GM21737 (cell line): ENCODE measurements at regions not wholly inside any gene's neighbourhood (a gene's known extent, or its start where the extent isn't known, plus 50 kb on each side); places are given as distances from the start of the nearest gene placed in this dataset.
A peak's percentile ranks its signal among the peaks of the same experiment; 100 is the strongest.
"Not testable (repeated sequence)": the region's sequence is repeated elsewhere in the genome, so short reads cannot be mapped to it uniquely, and the experiment has no call there.

Source experiments
- ATAC-seq: cut with Tn5 transposase; IDR thresholded peaks from one replicate; pipeline ENCODE4 v1.9.1; 2021; ENCODE audit warnings: mild to moderate bottlenecking, moderate library complexity; ENCODE audit not compliant: unreplicated experiment

- no peak for ATAC-seq
These were observed 57.9 kb downstream of the FANCF start for GRCh38 chr11:22567759-22568158.

GRCh38 chr11:22566293-22566692, 59.3 kb downstream of the FANCF start:
- no peak for ATAC-seq

- no peak for ATAC-seq
These were observed 64.3 kb downstream of the FANCF start for GRCh38 chr11:22561283-22561682.

GRCh38 chr11:22559416-22559815, 66.2 kb downstream of the FANCF start:
- ATAC-seq = no peak

- ATAC-seq = no peak
These were observed 67.0 kb downstream of the FANCF start for GRCh38 chr11:22558664-22559063.

GRCh38 chr11:22556381-22556780, 69.2 kb downstream of the FANCF start:
- no peak for ATAC-seq

GRCh38 chr11:22555881-22556280, 69.7 kb downstream of the FANCF start:
- ATAC-seq = no peak

GRCh38 chr11:22554221-22554620, 71.4 kb downstream of the FANCF start:
- peak; percentile 84 for ATAC-seq

GRCh38 chr11:22552885-22553284, 72.7 kb downstream of the FANCF start:
- no peak for ATAC-seq

GRCh38 chr11:22546746-22547145, 78.9 kb downstream of the FANCF start:
- ATAC-seq = no peak

- no peak for ATAC-seq
These were observed 82.4 kb downstream of the FANCF start for GRCh38 chr11:22543261-22543660.

- no peak for ATAC-seq
These were observed 85.8 kb downstream of the FANCF start for GRCh38 chr11:22539821-22540256.

GRCh38 chr11:22536071-22536470, 89.6 kb downstream of the FANCF start:
- no peak for ATAC-seq

GRCh38 chr11:22528612-22529429, 96.8 kb downstream of the FANCF start:
- not testable (repeated sequence) for ATAC-seq

- no peak for ATAC-seq
These were observed 103.4 kb downstream of the FANCF start for GRCh38 chr11:22522225-22522624.

GRCh38 chr11:22521226-22521625, 104.4 kb downstream of the FANCF start:
- ATAC-seq = no peak

- ATAC-seq = no peak
These were observed 105.1 kb downstream of the FANCF start for GRCh38 chr11:22520521-22520920.

GRCh38 chr11:22518344-22518743, 107.3 kb downstream of the FANCF start:
- not testable (repeated sequence) for ATAC-seq

GRCh38 chr11:22516111-22516510, 109.5 kb downstream of the FANCF start:
- no peak for ATAC-seq

- no peak for ATAC-seq
These were observed 113.2 kb downstream of the FANCF start for GRCh38 chr11:22512457-22512856.

- no peak for ATAC-seq
These were observed 114.9 kb downstream of the FANCF start for GRCh38 chr11:22510741-22511140.

- no peak for ATAC-seq
These were observed 115.6 kb downstream of the FANCF start for GRCh38 chr11:22510010-22510409.

GRCh38 chr11:22508665-22509064, 117.0 kb downstream of the FANCF start:
- no peak for ATAC-seq
